B cell (primary cell): ENCODE measurements at regions not wholly inside any gene's neighbourhood (a gene's known extent, or its start where the extent isn't known, plus 50 kb on each side); places are given as distances from the start of the nearest gene placed in this dataset.

Experiments used
- CTCF ChIP-seq: fragments of 200-600 bp; IDR thresholded peaks from one replicate; pipeline ENCODE4 v1.8.0; 2022; ENCODE audit warnings: antibody characterized with exemption, mild to moderate bottlenecking
- EZH2 ChIP-seq: IDR thresholded peaks from 2 replicates; pipeline ENCODE4 v1.6.1; 2012; ENCODE audit warnings: borderline replicate concordance, low read depth, mild to moderate bottlenecking, moderate library complexity, low read length; ENCODE audit not compliant: insufficient read depth, poor library complexity, severe bottlenecking

GRCh38 chr1:69196071-69196470 lies 371.7 kb upstream of the LRRC7 start:
- TF ChIP-seq EZH2: no peak
- TF ChIP-seq CTCF: no peak
